ENCODE measurements at regions not wholly inside any gene's neighbourhood (a gene's known extent, or its start where the extent isn't known, plus 50 kb on each side); places are given as distances from the start of the nearest gene placed in this dataset.

GRCh38 chr2:120534457-120534856 lies 188.5 kb downstream of the INHBB start:
- no peaks in the 10 kb centered on the region for H3K4me1 ChIP-seq (ENCODE audit: control insufficient read depth, insufficient read depth, low read length)
- ChIA-PET CTCF (no interaction called here), SMC1A (ENCODE audit: uncharacterized antibody, unreplicated experiment) (no interaction called here), POLR2A (no interaction called here), RAD21 (ENCODE audit: unreplicated experiment) (no interaction called here)
- no peak overlapping the region for H3K27ac ChIP-seq (ENCODE audit: control insufficient read depth, insufficient read depth)
- H3K4me2 ChIP-seq (ENCODE audit: control insufficient read depth, insufficient read depth) = no peak overlapping the region
- ATAC-seq = no peak
- in situ Hi-C loops (cut with MboI) = no loop called here
- H4K20me1 ChIP-seq (ENCODE audit: control insufficient read depth, insufficient read depth) = no peaks in the 10 kb centered on the region
- H3K4me3 ChIP-seq = no peak overlapping the region
- no peak overlapping the region for H3K9ac ChIP-seq (ENCODE audit: control insufficient read depth, insufficient read depth, low read length)
- no peaks in the 10 kb centered on the region for H3K36me3 ChIP-seq (ENCODE audit: control insufficient read depth in 2 of 2, insufficient read depth in 2 of 2, low read length in 1 of 2)
- DNase-seq (ENCODE audit: low read depth, low spot score) = no peak
- intact Hi-C loops (cut with micrococcal nuclease; ENCODE audit: unreplicated experiment) = no loop called here
- no peaks in the 10 kb centered on the region; a peak in 2 of 4 replicates for H3K27me3 ChIP-seq (replicated peaks in 1 of 2; ENCODE audit: control insufficient read depth in 2 of 2, insufficient read depth in 2 of 2, low read length in 1 of 2)
- no peaks in the 10 kb centered on the region for H3K9me3 ChIP-seq (replicated peaks; ENCODE audit: control insufficient read depth, insufficient read depth, low read length)
- no peak for FAIRE-seq
- TF ChIP-seq FOXK2 (IDR thresholded peaks at IDR 0.05) (no peak), JUNB (IDR thresholded peaks at IDR 0.05) (no peak), RFX5 (IDR thresholded peaks at IDR 0.05; ENCODE audit: low read depth, low read length) (no peak), TAF1 (IDR thresholded peaks at IDR 0.05; ENCODE audit: borderline replicate concordance, low read depth, low read length) (no peak), CHD1 (IDR thresholded peaks at IDR 0.05; ENCODE audit: low read depth, low read length) (no peak), RUNX3 (IDR thresholded peaks at IDR 0.05; ENCODE audit: low read length) (no peak), TARDBP (IDR thresholded peaks at IDR 0.05; ENCODE audit: borderline replicate concordance) (no peak), GATAD2B (conservative IDR thresholded peaks at IDR 0.05; ENCODE audit: low read depth) (no peak), IRF4 (IDR thresholded peaks at IDR 0.05; ENCODE audit: low read depth, low read length) (no peak), SKIL (IDR thresholded peaks at IDR 0.05; ENCODE audit: low read depth, poor library complexity, severe bottlenecking) (no peak), BRCA1 (IDR thresholded peaks at IDR 0.05; ENCODE audit: low read depth, low read length) (no peak), ZNF217 (IDR thresholded peaks at IDR 0.05) (no peak), ZBTB40 (IDR thresholded peaks at IDR 0.05; ENCODE audit: borderline replicate concordance) (no peak), CREB1 (IDR thresholded peaks at IDR 0.05; ENCODE audit: low read depth) (no peak), ASH2L (IDR thresholded peaks at IDR 0.05; ENCODE audit: borderline replicate concordance, low read depth) (no peak), ZZZ3 (IDR thresholded peaks at IDR 0.05; ENCODE audit: control insufficient read depth, insufficient read length, low read depth) (no peak)
- no peak overlapping the region for H2AFZ ChIP-seq (ENCODE audit: control insufficient read depth, low read depth, low read length)
- no TSS peak for BruUV-seq (replicated peaks)
- WGBS (ENCODE audit: insufficient coverage, insufficient replicate concordance, low lambda C conversion rate, missing lambda C conversion rate) = 14% methylated on average over 4 of the region's 4 CpGs
- H3K79me2 ChIP-seq (ENCODE audit: control insufficient read depth, insufficient read depth, low read length) = no peaks in the 10 kb centered on the region

Measured in GM12878 (cell line).